ENCODE measurements at regions not wholly inside any gene's neighbourhood (a gene's known extent, or its start where the extent isn't known, plus 50 kb on each side); places are given as distances from the start of the nearest gene placed in this dataset.

DNA sequence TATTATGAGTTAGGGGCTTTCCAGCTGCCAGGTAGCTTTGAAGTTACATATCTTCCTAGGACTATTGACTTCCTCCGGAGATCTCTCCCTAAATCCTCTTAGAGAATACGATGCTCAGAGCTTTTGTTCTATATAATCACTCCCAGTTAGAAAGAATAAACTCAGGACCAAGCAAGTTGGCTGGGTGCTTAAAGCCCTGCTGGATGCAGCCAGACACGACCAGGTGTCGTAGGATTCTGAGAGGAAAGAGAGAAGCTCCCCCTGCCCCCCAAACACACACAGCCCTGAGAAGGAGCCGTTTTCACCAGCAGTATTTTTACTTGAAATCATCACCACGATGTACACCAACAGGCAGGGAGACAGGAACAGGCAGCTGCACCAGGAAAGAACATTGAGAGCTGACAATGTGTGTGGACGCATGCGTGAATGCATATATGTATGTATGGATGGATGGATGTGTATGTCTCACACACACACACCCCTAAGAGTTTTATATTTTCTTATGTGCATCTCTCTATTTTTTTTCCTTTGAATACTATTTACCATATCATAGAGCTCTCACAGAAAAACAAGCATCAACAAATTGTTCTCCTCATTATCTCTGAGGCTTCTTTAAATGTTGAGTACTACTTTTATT lies 382.6 kb downstream of the EPHA4 start:
- H3K27ac ChIP-seq (ENCODE audit: low read depth): no peak overlapping the region
- no peak overlapping the region for H3K4me3 ChIP-seq (ENCODE audit: low read depth, low read length)
- no peak for DNase-seq (ENCODE audit: extremely low spot score)
- no peaks in the 10 kb centered on the region for H3K36me3 ChIP-seq (ENCODE audit: insufficient read depth)
- 33% methylated on average over 8 of the region's 8 CpGs for WGBS
- no peaks in the 10 kb centered on the region for H3K4me1 ChIP-seq (ENCODE audit: insufficient read depth)

GRCh38 chr2:221195829-221196228 lies 376.3 kb downstream of the EPHA4 start:
- H3K4me1 ChIP-seq (ENCODE audit: insufficient read depth): no peaks in the 10 kb centered on the region
- H3K36me3 ChIP-seq (ENCODE audit: insufficient read depth): no peaks in the 10 kb centered on the region
- whole genome bisulfite sequencing: 99% methylated on average over 1 of the region's 1 CpG
- H3K4me3 ChIP-seq (ENCODE audit: low read depth, low read length): no peak overlapping the region
- no peak for DNase-seq (ENCODE audit: extremely low spot score)
- H3K27ac ChIP-seq (ENCODE audit: low read depth): no peak overlapping the region

GRCh38 chr2:221197225-221197856 lies 374.8 kb downstream of the EPHA4 start:
- WGBS: 83% methylated on average over 4 of the region's 4 CpGs

DNA sequence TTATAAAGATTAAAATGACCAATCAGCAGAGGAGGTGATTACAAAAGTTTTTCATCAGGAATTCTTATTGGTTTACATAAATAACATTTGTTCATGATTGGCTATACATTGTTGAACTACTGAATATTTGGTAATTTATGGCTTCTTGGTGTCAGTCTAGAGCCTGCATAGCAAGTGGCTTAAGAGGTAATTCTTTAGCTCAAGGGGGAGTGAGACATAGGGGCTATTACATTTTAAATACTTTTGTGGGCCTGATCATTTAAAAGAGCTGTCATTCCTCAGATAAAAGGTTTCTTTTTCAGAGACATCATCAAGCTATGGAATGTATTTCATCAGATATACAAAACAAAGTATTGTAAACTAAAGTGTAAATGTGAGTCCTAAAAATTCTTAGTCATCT lies 373.8 kb downstream of the EPHA4 start:
- Histone ChIP-seq H3K4me3 (ENCODE audit: low read depth, low read length) (no peak overlapping the region), H3K27ac (ENCODE audit: low read depth) (no peak overlapping the region), H3K36me3 (ENCODE audit: insufficient read depth) (no peaks in the 10 kb centered on the region), H3K4me1 (ENCODE audit: insufficient read depth) (no peaks in the 10 kb centered on the region)
- no peak for DNase-seq (ENCODE audit: extremely low spot score)

More at GRCh38 chr2:221197225-221197856, 374.8 kb downstream of the EPHA4 start:
- Histone ChIP-seq H3K27ac (ENCODE audit: low read depth) (no peak overlapping the region), H3K4me3 (ENCODE audit: low read depth, low read length) (no peak overlapping the region), H3K36me3 (ENCODE audit: insufficient read depth) (no peaks in the 10 kb centered on the region), H3K4me1 (ENCODE audit: insufficient read depth) (no peaks in the 10 kb centered on the region)
- DNase-seq (ENCODE audit: extremely low spot score): no peak

DNA sequence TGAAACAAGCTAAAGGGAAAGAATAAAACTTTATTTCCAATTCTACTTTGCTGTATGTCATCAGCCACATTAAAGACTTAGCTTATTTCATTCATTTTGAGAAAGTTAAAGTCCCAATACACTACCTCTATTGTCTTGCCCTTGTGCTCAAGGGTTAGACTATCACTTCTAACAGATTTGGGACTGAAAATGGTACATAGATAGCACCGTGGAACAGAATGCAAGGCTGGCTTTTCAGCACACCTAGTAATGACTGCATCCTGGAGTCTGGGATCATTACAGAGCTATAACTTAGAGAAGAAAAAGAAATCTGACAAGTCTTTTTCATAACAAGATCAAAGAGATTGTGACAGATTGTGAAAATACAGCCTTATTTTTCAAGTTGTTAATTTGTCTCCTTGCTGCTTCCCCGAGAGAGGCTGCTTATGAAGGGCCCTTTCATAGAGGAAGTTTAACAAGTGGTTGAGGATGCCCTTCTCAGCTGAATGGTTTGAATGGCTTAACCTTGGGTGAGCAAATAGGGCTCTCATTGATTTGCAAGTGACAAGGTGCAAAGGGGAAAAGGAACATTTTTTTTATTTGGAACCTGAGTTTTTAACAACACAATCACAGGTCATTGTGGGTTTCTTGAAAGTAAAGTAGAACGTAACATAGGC lies 371.8 kb downstream of the EPHA4 start:
- H3K4me3 ChIP-seq (ENCODE audit: low read depth, low read length): no peak overlapping the region
- WGBS: 91% methylated on average over 3 of the region's 3 CpGs
- DNase-seq (ENCODE audit: extremely low spot score): no peak
- H3K27ac ChIP-seq (ENCODE audit: low read depth): no peak overlapping the region
- no peaks in the 10 kb centered on the region for H3K36me3 ChIP-seq (ENCODE audit: insufficient read depth)
- H3K4me1 ChIP-seq (ENCODE audit: insufficient read depth): no peaks in the 10 kb centered on the region

DNA sequence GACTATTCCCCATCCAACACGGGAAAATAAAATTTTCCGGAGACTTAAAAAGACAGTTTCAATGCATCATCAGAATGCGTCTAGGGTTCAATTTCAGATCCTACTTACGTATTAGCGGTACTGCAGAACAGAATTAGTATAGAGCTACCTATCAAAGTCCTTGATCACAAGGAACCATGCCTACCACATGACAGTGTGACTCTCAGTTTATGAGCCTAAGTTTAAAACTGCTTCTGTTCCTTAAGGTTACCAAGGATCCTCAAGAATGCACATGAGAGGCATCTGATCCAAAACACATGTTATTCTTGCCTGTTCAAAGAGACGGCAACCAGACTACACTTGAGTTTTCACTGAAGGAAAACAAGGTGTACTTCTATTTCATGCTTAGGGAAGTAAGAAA lies 369.7 kb downstream of the EPHA4 start:
- Histone ChIP-seq H3K4me1 (ENCODE audit: insufficient read depth) (no peaks in the 10 kb centered on the region), H3K27ac (ENCODE audit: low read depth) (no peak overlapping the region)
- 97% methylated on average over 6 of the region's 6 CpGs for WGBS

GRCh38 chr2:221203125-221203524 lies 369.0 kb downstream of the EPHA4 start:
- Histone ChIP-seq H3K4me1 (ENCODE audit: insufficient read depth) (no peaks in the 10 kb centered on the region), H3K36me3 (ENCODE audit: insufficient read depth) (no peaks in the 10 kb centered on the region), H3K27ac (ENCODE audit: low read depth) (no peak overlapping the region), H3K4me3 (ENCODE audit: low read depth, low read length) (no peak overlapping the region)
- DNase-seq (ENCODE audit: extremely low spot score): no peak
- WGBS: 90% methylated on average over 2 of the region's 2 CpGs

More for the DNA sequence above, 369.7 kb downstream of the EPHA4 start:
- DNase-seq (ENCODE audit: extremely low spot score): no peak
- Histone ChIP-seq H3K4me3 (ENCODE audit: low read depth, low read length) (no peak overlapping the region), H3K36me3 (ENCODE audit: insufficient read depth) (no peaks in the 10 kb centered on the region)

DNA sequence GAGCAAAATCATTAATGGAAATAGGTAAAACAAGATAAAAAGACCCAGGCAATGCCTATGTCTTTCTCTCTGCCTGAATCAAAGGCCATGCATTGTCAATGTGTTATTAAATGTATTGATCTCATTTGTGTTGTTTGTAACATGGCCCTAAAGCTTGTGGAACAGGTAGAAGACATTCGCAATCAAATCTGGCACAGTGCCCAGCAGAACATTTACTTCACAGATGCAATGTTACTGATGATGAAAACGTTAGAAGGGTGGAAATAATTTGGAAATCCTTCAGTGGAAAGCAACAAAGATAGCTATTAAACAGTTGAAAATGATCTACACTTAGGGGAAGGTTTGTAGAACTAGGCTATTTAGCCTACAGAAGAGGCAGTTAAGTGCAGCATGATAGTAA lies 368.2 kb downstream of the EPHA4 start:
- no peak overlapping the region for H3K4me3 ChIP-seq (ENCODE audit: low read depth, low read length)
- H3K36me3 ChIP-seq (ENCODE audit: insufficient read depth): no peaks in the 10 kb centered on the region
- 41% methylated on average over 2 of the region's 2 CpGs for WGBS
- no peak for DNase-seq (ENCODE audit: extremely low spot score)
- H3K4me1 ChIP-seq (ENCODE audit: insufficient read depth): no peaks in the 10 kb centered on the region
- no peak overlapping the region for H3K27ac ChIP-seq (ENCODE audit: low read depth)

GRCh38 chr2:221204699-221205098 lies 367.4 kb downstream of the EPHA4 start:
- no peak for DNase-seq (ENCODE audit: extremely low spot score)
- no peak overlapping the region for H3K27ac ChIP-seq (ENCODE audit: low read depth)
- no peak overlapping the region for H3K4me3 ChIP-seq (ENCODE audit: low read depth, low read length)
- no peaks in the 10 kb centered on the region for H3K4me1 ChIP-seq (ENCODE audit: insufficient read depth)
- H3K36me3 ChIP-seq (ENCODE audit: insufficient read depth): no peaks in the 10 kb centered on the region
- 22% methylated on average over 2 of the region's 2 CpGs for WGBS

- H3K4me3 ChIP-seq (ENCODE audit: low read depth, low read length): no peak overlapping the region
- no peaks in the 10 kb centered on the region for H3K36me3 ChIP-seq (ENCODE audit: insufficient read depth)
- no peak overlapping the region for H3K27ac ChIP-seq (ENCODE audit: low read depth)
- H3K4me1 ChIP-seq (ENCODE audit: insufficient read depth): no peaks in the 10 kb centered on the region
- WGBS: 45% methylated on average over 5 of the region's 5 CpGs
- no peak for DNase-seq (ENCODE audit: extremely low spot score)
Observed at GRCh38 chr2:221205103-221205673, 366.9 kb downstream of the EPHA4 start.

DNA sequence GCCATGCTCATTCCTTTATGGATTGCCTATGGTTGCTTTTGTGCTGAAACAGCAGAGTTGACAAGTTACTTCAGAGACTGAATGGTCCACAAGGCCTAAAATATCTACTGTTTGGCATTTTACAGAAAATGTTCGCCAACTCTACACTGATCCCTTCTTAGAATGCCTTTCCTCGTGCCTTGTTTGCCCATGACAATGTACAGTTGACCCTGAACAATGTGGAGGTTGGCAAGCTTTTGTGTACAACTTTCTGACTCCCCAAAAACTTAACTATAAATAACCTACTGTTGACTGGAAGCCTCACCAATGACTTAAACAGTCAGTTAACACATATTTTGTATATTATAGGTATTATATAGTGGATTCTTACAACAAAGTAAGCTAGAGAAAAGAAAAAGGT lies 361.4 kb downstream of the EPHA4 start:
- Histone ChIP-seq H3K27ac (ENCODE audit: low read depth) (no peak overlapping the region), H3K4me3 (ENCODE audit: low read depth, low read length) (no peak overlapping the region), H3K4me1 (ENCODE audit: insufficient read depth) (no peaks in the 10 kb centered on the region), H3K36me3 (ENCODE audit: insufficient read depth) (no peaks in the 10 kb centered on the region)
- WGBS: 89% methylated on average over 2 of the region's 2 CpGs
- no peak for DNase-seq (ENCODE audit: extremely low spot score)

DNA sequence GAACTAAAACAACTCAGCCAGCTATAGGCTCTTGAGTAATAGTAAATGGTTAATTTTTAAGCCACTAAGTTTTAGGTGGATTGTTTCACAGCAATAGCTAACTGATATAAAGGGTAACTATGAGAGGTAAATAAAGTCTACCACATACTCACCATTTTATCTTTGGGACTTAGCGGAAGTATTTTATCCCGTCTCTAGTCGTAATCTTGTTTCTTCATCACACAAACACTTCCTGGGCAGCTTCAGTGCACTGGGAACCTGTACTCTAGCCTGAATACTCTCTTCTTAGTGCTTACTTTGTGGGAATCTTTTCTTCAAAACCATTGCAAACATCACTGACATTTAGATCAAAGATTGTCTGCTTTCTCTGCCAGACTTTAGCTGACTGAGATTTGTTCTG lies 360.5 kb downstream of the EPHA4 start:
- DNase-seq (ENCODE audit: extremely low spot score): no peak
- no peaks in the 10 kb centered on the region for H3K4me1 ChIP-seq (ENCODE audit: insufficient read depth)
- WGBS: 85% methylated on average over 3 of the region's 3 CpGs
- no peak overlapping the region for H3K27ac ChIP-seq (ENCODE audit: low read depth)
- no peak overlapping the region for H3K4me3 ChIP-seq (ENCODE audit: low read depth, low read length)
- no peaks in the 10 kb centered on the region for H3K36me3 ChIP-seq (ENCODE audit: insufficient read depth)

- Histone ChIP-seq H3K27ac (ENCODE audit: low read depth) (no peak overlapping the region), H3K4me1 (ENCODE audit: insufficient read depth) (no peaks in the 10 kb centered on the region), H3K4me3 (ENCODE audit: low read depth, low read length) (no peak overlapping the region), H3K36me3 (ENCODE audit: insufficient read depth) (no peaks in the 10 kb centered on the region)
- 94% methylated on average over 2 of the region's 2 CpGs for WGBS
- no peak for DNase-seq (ENCODE audit: extremely low spot score)
Observed at GRCh38 chr2:221212105-221212504, 360.0 kb downstream of the EPHA4 start.

DNA sequence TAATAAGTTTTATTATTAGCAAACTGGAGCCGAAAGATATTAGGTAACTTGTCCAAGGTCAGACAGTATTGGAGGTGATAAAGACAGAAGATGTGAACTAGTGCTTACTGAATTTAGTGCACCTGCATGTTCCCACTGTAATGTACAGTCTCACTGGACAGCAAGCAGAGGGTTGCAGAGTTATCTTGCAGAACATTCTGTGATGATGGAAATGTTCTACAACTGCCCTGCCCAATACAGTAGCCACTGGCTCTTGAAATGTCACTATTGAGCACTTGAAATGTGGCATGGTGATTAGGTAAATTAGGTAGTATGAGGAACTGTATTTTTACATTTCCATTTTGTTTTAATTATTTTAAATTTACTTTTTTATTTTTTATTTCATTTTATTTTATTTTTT lies 356.6 kb downstream of the EPHA4 start:
- Histone ChIP-seq H3K36me3 (ENCODE audit: insufficient read depth) (no peaks in the 10 kb centered on the region), H3K27ac (ENCODE audit: low read depth) (no peak overlapping the region), H3K4me1 (ENCODE audit: insufficient read depth) (no peaks in the 10 kb centered on the region), H3K4me3 (ENCODE audit: low read depth, low read length) (no peak overlapping the region)
- no peak for DNase-seq (ENCODE audit: extremely low spot score)
- WGBS: 89% methylated on average over 1 of the region's 1 CpG
